ENCODE measurements at regions not wholly inside any gene's neighbourhood (a gene's known extent, or its start where the extent isn't known, plus 50 kb on each side); places are given as distances from the start of the nearest gene placed in this dataset.

GRCh38 chr5:152549709-152550108 lies 144.6 kb upstream of the NMUR2 start:
- ATAC-seq (no peak), DNase-seq (no peak)
- H3K36me3 ChIP-seq, result no peaks in the 10 kb centered on the region
- no peak overlapping the region for H3K27ac ChIP-seq
- H3K4me3 ChIP-seq, result no peak overlapping the region
- H3K4me1 ChIP-seq, result no peaks in the 10 kb centered on the region
- H3K9me3 ChIP-seq, result no peaks in the 10 kb centered on the region
- intact Hi-C loops (cut with DNase I), result loop anchor here (10.0 kb wide), 1 partner anchor 595 kb away; no protein-coding TSS in a partner anchor
- no peak for TF ChIP-seq CTCF (IDR thresholded peaks at IDR 0.05)
- H3K27me3 ChIP-seq (ENCODE audit: low read depth), result no peaks in the 10 kb centered on the region

GRCh38 chr5:152551061-152551460 lies 146.0 kb upstream of the NMUR2 start:
- DNase-seq (no peak), ATAC-seq (no peak)
- H3K4me3 ChIP-seq, result no peak overlapping the region
- intact Hi-C loops (cut with DNase I), result loop anchor here (10.0 kb wide), 1 partner anchor 594 kb away; no protein-coding TSS in a partner anchor
- H3K27ac ChIP-seq, result no peak overlapping the region
- no peak for TF ChIP-seq CTCF (IDR thresholded peaks at IDR 0.05)
- H3K4me1 ChIP-seq, result no peaks in the 10 kb centered on the region
- no peaks in the 10 kb centered on the region for H3K9me3 ChIP-seq
- no peaks in the 10 kb centered on the region for H3K36me3 ChIP-seq
- no peaks in the 10 kb centered on the region for H3K27me3 ChIP-seq (ENCODE audit: low read depth)

GRCh38 chr5:152556784-152557183 lies 151.7 kb upstream of the NMUR2 start:
- TF ChIP-seq CTCF (IDR thresholded peaks at IDR 0.05), result no peak
- Histone ChIP-seq H3K36me3 (no peaks in the 10 kb centered on the region), H3K9me3 (no peaks in the 10 kb centered on the region), H3K4me1 (no peaks in the 10 kb centered on the region), H3K27ac (no peak overlapping the region), H3K4me3 (no peak overlapping the region), H3K27me3 (ENCODE audit: low read depth) (no peaks in the 10 kb centered on the region)
- intact Hi-C loops (cut with DNase I), result loop anchor here (10.0 kb wide), 1 partner anchor 588 kb away; no protein-coding TSS in a partner anchor
- no peak for DNase-seq
- no peak for ATAC-seq

GRCh38 chr5:152560512-152561137 lies 155.5 kb upstream of the NMUR2 start:
- peak; percentile 74 for TF ChIP-seq CTCF (IDR thresholded peaks at IDR 0.05)
- no peaks in the 10 kb centered on the region for H3K27me3 ChIP-seq (ENCODE audit: low read depth)
- H3K4me1 ChIP-seq, result no peaks in the 10 kb centered on the region
- no peak overlapping the region for H3K4me3 ChIP-seq
- no peaks in the 10 kb centered on the region for H3K36me3 ChIP-seq
- H3K9me3 ChIP-seq, result no peaks in the 10 kb centered on the region
- ATAC-seq, result peak; percentile 48 to 52
- DNase-seq, result no peak
- no peak overlapping the region for H3K27ac ChIP-seq
- intact Hi-C loops (cut with DNase I), result no loop called here

GRCh38 chr5:152568016-152568415 lies 162.9 kb upstream of the NMUR2 start:
- intact Hi-C loops (cut with DNase I), result no loop called here
- ATAC-seq (no peak), DNase-seq (no peak)
- peak overlapping the region; percentile 11 for H3K27ac ChIP-seq
- H3K9me3 ChIP-seq, result peaks cover 3% of the 10 kb centered on the region
- no peak overlapping the region for H3K4me3 ChIP-seq
- TF ChIP-seq CTCF (IDR thresholded peaks at IDR 0.05), result no peak
- no peaks in the 10 kb centered on the region for H3K27me3 ChIP-seq (ENCODE audit: low read depth)
- H3K36me3 ChIP-seq, result no peaks in the 10 kb centered on the region
- H3K4me1 ChIP-seq, result no peaks in the 10 kb centered on the region

Measured in lower lobe of right lung (tissue), 2 donors.